ENCODE measurements at regions not wholly inside any gene's neighbourhood (a gene's known extent, or its start where the extent isn't known, plus 50 kb on each side); places are given as distances from the start of the nearest gene placed in this dataset.

GRCh38 chr9:93731963-93732362, 155.6 kb downstream of the PHF2 start:
- TF ChIP-seq POLR2AphosphoS5 (IDR thresholded peaks at IDR 0.05; ENCODE audit: low read depth, low read length) (no peak), TAF1 (IDR thresholded peaks at IDR 0.05; ENCODE audit: borderline replicate concordance, low read depth, low read length) (no peak), POLR2A (IDR thresholded peaks at IDR 0.05; ENCODE audit: low read depth, low read length) (no peak)
- DNase-seq (ENCODE audit: insufficient read length) (no peak), FAIRE-seq (no peak)

GRCh38 chr9:93730648-93731047, 154.3 kb downstream of the PHF2 start:
- TF ChIP-seq TAF1 (IDR thresholded peaks at IDR 0.05; ENCODE audit: borderline replicate concordance, low read depth, low read length) (no peak), POLR2A (IDR thresholded peaks at IDR 0.05; ENCODE audit: low read depth, low read length) (no peak), POLR2AphosphoS5 (IDR thresholded peaks at IDR 0.05; ENCODE audit: low read depth, low read length) (no peak)
- FAIRE-seq, result no peak
- DNase-seq (ENCODE audit: insufficient read length), result no peak

DNA sequence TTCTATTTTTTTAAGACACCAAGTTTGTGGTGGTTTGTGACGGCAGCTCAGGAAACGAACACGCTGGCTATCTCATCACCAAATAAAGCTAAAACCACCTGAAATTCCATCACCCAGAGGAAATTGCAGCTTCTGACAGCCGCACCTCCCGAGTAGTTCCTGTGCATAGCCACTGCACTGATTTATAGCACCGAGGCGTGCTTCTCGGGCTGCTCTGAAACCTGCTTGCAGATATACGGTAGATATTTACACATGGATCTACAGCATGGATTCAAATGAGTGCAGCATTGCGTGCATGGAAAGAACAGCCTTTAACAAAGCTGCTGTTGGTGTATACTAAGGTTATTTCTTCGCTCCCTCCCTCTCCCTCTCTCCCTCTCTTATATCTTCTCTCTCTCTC, 153.8 kb downstream of the PHF2 start:
- TF ChIP-seq POLR2AphosphoS5 (IDR thresholded peaks at IDR 0.05; ENCODE audit: low read depth, low read length) (no peak), POLR2A (IDR thresholded peaks at IDR 0.05; ENCODE audit: low read depth, low read length) (no peak), TAF1 (IDR thresholded peaks at IDR 0.05; ENCODE audit: borderline replicate concordance, low read depth, low read length) (no peak)
- FAIRE-seq, result no peak

More for the DNA sequence above, 153.8 kb downstream of the PHF2 start:
- no peak for DNase-seq (ENCODE audit: insufficient read length)
